ENCODE measurements at regions not wholly inside any gene's neighbourhood (a gene's known extent, or its start where the extent isn't known, plus 50 kb on each side); places are given as distances from the start of the nearest gene placed in this dataset.
"Not testable (repeated sequence)": the region's sequence is repeated elsewhere in the genome, so short reads cannot be mapped to it uniquely, and the experiment has no call there.

- Histone ChIP-seq H3K27me3 (ENCODE audit: insufficient read depth in 3 of 3, low read length in 2 of 3) (no peaks in the 10 kb centered on the region), H3K9me3 (no peaks in the 10 kb centered on the region), H3K36me3 (ENCODE audit: insufficient read depth in 1 of 2, low read depth in 1 of 2) (no peaks in the 10 kb centered on the region), H3K4me3 (no peak overlapping the region), H3K4me1 (no peaks in the 10 kb centered on the region), H3K27ac (no peak overlapping the region)
- no peak for TF ChIP-seq CTCF (IDR thresholded peaks at IDR 0.05)
- intact Hi-C loops (cut with DNase I), result no loop called here
- 71 to 87% (median 87%) methylated on average over 4 of the region's 4 CpGs for WGBS, 3 donors
- no peak for ATAC-seq
- no peak for DNase-seq
Measured at GRCh38 chrX:102784550-102784949, 64.0 kb downstream of the GPRASP3 start.

- ATAC-seq, result no peak
- TF ChIP-seq CTCF (IDR thresholded peaks at IDR 0.05), result no peak
- no peak overlapping the region for H3K4me3 ChIP-seq
- H3K27me3 ChIP-seq (ENCODE audit: insufficient read depth in 3 of 3, low read length in 2 of 3), result no peaks in the 10 kb centered on the region
- H3K27ac ChIP-seq, result no peak overlapping the region
- no peaks in the 10 kb centered on the region for H3K36me3 ChIP-seq (ENCODE audit: insufficient read depth in 1 of 2, low read depth in 1 of 2)
- DNase-seq, result no peak
- H3K9me3 ChIP-seq, result peaks cover 16% of the 10 kb centered on the region
- 20 to 56% (median 50%) methylated on average over 1 of the region's 1 CpG for WGBS, 3 donors
- no peaks in the 10 kb centered on the region for H3K4me1 ChIP-seq
- intact Hi-C loops (cut with DNase I), result no loop called here
Measured at GRCh38 chrX:102787283-102787682, 66.7 kb downstream of the GPRASP3 start.

GRCh38 chrX:102808336-102808735 is 87.8 kb downstream of the GPRASP3 start:
- H3K4me1 ChIP-seq, result no peaks in the 10 kb centered on the region
- 67 to 96% (median 90%) methylated on average over 1 of the region's 1 CpG for WGBS, 3 donors
- no peak overlapping the region for H3K27ac ChIP-seq
- ATAC-seq, result no peak
- no peaks in the 10 kb centered on the region for H3K36me3 ChIP-seq (ENCODE audit: insufficient read depth in 1 of 2, low read depth in 1 of 2)
- no peak for TF ChIP-seq CTCF (IDR thresholded peaks at IDR 0.05)
- H3K9me3 ChIP-seq, result no peaks in the 10 kb centered on the region
- intact Hi-C loops (cut with DNase I), result no loop called here
- no peak overlapping the region for H3K4me3 ChIP-seq
- H3K27me3 ChIP-seq (ENCODE audit: insufficient read depth in 3 of 3, low read length in 2 of 3), result peaks cover 0 to 12% (median 0%) of the 10 kb centered on the region in 3 donors
- DNase-seq, result no peak

- H3K27me3 ChIP-seq (ENCODE audit: insufficient read depth in 3 of 3, low read length in 2 of 3); H3K4me3 ChIP-seq; ATAC-seq; H3K4me1 ChIP-seq; H3K9me3 ChIP-seq; H3K27ac ChIP-seq; H3K36me3 ChIP-seq (ENCODE audit: insufficient read depth in 1 of 2, low read depth in 1 of 2); intact Hi-C loops (cut with DNase I); DNase-seq: not testable (repeated sequence)
- 66 to 100% (median 95%) methylated on average over 2 of the region's 2 CpGs for WGBS, 3 donors
Measured at GRCh38 chrX:102818269-102818668, 97.7 kb downstream of the GPRASP3 start.

GRCh38 chrX:102832661-102833060 is 104.4 kb upstream of the RAB40AL start:
- Histone ChIP-seq H3K4me1 (no peaks in the 10 kb centered on the region), H3K36me3 (ENCODE audit: insufficient read depth in 1 of 2, low read depth in 1 of 2) (peaks cover 0 to 4% of the 10 kb centered on the region in 2 donors), H3K27ac (no peak overlapping the region), H3K27me3 (ENCODE audit: insufficient read depth in 3 of 3, low read length in 2 of 3) (peaks cover 0 to 2% (median 0%) of the 10 kb centered on the region in 3 donors), H3K4me3 (no peak overlapping the region), H3K9me3 (no peaks in the 10 kb centered on the region)
- WGBS, 3 donors, result 70 to 92% (median 89%) methylated on average over 5 of the region's 5 CpGs
- intact Hi-C loops (cut with DNase I), result loop anchor here in 1 of 2 donors (10.0 kb wide), 1 partner anchor 188 kb away; no protein-coding TSS in a partner anchor
- no peak for ATAC-seq
- no peak for TF ChIP-seq CTCF (IDR thresholded peaks at IDR 0.05)
- no peak for DNase-seq
